ENCODE measurements at regions not wholly inside any gene's neighbourhood (a gene's known extent, or its start where the extent isn't known, plus 50 kb on each side); places are given as distances from the start of the nearest gene placed in this dataset.
"Not testable (repeated sequence)": the region's sequence is repeated elsewhere in the genome, so short reads cannot be mapped to it uniquely, and the experiment has no call there.

DNA sequence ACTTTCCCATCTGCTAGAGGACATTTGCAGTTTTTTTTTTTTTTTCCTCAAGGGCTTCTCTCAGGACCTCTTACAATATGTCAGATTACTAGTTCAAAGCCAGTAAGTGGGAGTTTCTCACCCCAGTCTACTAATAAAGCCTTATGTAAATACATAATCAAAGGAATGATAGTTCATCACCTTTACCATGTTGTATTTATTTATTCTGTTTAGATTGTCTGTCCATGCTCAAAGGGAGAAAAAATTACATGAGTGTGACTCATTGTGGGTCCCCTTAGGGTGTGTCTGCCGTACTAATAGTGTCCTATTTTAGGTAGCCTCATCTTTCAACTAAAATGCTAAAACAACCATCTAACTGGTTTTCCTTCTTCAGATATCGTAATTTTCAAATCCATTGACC lies 917.6 kb downstream of the EPHA3 start:
- DNase-seq, result no peak

DNA sequence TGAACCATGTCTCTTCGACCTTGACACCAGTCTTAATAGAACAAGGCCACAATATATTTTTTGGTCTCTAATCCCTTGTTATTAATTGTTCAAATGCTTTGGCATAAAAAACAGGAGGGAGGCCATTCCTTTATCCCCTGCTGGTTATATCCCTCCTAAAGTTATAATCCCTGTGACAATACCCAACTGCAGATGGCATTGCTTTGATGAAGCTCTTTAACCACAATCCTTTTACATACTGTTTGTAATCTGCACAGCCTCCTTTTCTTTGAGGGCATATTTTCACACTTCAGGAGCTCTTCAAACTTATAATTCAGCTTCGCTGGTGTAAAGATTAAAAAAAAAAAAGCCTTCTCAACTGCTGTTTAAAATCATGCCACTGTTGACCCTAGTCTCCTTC lies 919.0 kb downstream of the EPHA3 start:
- no peak for DNase-seq

DNA sequence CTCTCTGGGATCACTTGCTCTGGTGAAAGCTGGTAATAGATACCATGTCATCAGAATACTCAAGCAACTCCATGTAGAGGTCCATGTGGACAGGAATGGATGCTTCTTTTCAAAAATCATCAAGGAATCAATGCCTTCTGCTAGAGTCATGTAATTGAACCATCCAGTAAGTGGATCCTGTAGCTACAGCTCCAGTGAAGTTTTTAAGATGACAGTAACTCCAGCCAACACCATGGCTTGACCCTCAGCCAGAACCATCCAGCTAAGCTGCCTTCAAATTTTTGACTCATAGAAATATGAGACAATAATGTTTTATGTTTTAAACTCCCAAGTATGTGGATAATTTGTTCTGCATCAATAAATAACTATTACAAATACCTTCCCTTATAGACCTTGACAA lies 923.7 kb downstream of the EPHA3 start:
- no peak for DNase-seq

DNA sequence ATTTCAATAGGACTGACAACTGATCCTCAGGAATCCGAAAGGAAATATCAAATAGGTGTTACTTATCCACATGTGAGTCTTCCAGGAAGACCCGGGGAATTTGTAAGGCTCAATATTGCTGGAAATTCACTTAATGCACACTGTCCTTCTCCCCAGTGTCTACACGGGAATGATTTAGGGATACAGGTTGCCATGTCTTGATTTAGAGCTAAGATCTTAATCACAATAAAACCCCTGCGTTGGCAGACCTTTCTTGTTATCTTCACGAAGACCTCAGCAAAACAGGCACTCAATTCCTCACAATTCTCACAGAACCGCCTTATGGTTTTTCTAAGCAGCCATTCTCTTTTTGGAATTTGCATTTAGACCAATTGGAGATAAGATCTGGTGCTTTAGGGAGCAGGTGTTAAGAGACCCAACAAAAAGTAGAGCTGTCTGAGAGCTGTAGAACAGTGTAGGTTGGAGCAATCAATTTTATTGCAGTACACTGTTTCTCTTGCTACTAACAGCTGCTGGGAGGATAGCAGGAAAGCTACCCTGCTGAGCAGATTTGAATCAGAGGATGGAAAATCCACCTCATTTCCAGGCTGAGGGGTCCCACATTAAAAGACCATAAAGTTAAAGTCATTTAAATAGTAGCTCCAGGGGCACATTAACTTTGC lies 925.7 kb downstream of the EPHA3 start:
- DNase-seq, result peak; percentile 42

DNA sequence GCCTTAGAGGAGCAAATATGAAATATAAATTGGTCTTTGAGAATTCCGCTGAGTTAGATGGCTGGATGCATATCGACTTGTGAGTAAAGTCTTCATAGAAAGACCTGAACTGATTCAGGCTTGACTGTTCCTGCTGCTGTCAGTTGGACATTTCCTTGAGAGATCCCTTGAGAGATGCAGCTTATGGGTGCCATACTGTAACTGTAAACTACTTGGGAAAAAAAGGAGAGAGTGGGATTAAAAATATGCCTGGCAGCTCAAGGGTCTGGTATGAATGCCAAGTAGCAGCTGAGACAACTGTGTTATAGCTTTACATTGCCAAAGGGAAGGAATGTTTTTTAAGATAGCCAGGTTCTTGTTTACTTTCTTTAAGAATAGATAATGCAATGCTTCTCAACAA lies 926.6 kb downstream of the EPHA3 start:
- DNase-seq, result peak; percentile 14

DNA sequence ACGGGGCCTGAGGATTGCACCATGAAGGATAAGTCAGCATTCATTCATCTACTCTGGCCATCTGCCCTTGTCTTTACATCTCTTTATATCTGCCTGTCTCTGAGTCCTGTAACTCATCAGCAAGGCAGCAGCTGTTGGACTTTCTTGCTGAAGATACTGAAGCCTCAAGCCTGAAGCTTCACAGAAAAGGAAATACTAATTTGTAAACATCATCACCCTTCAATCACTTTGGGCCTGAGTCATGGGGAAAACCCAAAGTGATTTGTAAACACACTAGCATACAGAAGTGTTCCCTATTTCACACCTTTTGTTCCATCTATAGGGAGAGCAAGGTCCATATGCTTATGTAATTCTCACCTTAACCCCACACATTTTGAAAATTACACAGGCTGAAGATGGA lies 928.2 kb downstream of the EPHA3 start:
- DNase-seq, result no peak

DNA sequence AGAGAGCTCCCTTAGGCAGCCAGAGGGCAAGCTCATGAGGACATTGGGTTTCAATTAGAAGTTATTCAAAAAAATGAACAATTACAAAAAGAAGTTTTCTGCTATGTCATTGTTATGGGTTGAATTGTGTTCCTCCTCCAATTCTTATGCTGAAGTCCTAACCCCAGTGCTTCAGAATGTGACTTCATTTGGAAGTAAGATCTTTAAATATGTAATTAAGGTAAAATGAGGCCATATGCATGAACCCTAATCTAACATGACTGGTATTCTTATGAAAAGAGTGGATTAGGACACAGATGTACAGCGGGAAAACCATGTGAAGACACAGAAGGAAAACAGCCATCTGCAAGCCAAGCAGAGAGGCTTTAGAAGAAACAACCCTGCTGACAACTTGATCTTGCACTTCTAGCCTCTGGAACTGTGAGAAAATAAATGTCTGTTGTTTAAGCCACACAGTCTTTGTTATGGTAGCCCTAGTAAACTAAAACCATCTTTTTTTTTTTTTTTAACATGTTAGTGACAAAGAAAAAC lies 929.6 kb downstream of the EPHA3 start:
- DNase-seq, result no peak

DNA sequence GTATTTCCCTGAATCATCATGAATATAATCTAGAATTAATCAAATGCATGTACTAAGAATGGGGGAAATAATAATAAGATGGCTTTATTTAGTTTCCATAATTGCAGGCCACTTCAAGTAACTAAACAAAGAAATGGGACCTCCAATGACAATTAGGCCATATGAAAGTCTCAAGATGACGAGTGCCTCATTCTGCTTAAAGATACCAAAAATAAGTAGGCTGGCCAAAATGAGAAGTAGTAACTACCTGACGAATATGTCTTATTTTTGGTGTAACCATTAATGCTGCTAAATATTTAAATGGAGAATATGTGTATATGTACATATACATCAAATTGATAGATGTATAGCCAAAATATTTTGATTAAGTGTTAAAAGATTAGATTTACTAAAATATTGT lies 932.6 kb downstream of the EPHA3 start:
- no peak for DNase-seq

DNA sequence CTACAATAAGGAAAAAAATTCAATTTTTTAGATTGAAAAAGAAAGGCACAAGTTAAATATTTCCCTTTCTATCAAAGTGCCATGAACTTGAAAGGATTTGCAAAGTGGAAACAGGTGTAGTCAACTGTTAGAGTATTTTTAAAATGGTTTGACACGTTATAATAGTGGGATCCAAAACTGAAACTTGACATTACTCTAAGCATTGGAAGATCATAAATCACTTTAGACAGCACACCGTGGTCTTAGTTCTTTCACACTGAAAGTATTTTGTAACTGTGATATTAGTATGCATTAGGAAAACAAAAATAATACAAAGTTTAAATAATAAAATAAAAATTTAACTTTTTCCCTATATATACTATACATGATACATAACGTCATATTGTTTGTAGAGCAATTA lies 933.1 kb downstream of the EPHA3 start:
- DNase-seq, result no peak

DNA sequence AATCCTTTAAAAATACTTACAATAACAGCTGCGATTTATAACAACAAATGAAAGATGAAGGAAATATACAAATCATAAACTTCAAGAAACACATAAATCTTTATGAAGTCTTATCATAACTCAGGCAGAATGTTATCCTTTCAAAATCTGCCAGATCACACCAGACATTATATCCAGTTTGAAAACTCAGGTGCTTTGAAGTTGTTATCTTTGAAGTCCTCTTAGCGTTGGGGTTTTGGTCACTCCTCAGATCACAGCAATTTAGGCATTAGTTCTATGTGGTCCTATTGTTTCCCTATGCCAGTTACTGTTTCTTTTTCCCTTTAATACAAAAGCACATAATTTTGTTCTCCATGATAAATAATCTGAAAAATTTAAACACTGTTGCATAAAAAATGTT lies 934.6 kb downstream of the EPHA3 start:
- no peak for DNase-seq

DNA sequence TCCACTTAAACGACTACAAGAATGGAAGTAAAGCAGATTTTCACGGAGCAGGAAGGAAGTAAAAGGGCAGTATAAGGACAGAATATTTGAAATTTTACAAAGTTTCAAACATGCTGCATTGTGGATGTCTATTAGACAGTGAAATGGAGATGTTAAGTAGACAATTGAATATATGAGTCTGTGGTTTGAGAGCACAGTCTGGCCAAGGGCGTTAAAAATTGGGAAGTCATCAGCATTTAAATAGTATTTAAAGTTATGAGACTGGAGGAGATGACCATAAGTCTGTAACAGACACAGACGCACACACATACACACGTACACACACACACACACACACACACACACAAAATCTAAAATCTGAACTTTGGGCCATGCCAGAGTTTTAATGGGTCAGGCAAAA lies 935.9 kb downstream of the EPHA3 start:
- DNase-seq, result no peak

DNA sequence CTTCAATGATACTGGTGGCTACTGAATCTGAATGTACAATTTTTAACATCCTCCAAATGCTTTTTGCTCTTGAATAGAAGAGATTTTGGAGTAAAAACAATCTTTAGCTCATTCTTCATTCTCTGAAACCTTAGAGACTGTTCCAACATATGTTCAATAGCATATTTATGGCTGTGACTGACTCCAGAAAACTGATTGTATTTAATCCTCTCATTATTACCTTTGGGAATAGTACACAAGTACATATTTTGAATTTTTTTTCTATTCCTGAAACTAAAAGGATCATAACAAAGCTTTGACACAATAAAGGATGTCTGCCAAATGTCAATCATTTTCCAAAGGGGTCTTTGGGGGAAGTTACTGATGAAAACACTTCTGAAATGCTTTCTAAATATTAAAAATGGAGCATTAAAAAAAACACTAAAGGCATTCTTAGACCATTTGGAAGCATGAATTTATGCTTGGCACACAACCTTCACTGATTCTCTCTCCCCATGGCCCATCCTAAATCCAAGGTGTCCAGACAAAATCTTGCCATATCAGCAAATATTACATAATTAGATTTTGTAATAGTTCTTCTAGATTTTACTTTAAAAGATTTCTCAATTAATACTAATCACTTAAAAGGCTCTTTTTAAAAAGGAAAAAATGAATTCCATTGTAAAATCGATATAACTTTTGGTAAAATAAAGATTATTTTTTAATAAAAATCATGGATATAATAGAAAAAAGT lies 936.8 kb downstream of the EPHA3 start:
- no peak for DNase-seq

DNA sequence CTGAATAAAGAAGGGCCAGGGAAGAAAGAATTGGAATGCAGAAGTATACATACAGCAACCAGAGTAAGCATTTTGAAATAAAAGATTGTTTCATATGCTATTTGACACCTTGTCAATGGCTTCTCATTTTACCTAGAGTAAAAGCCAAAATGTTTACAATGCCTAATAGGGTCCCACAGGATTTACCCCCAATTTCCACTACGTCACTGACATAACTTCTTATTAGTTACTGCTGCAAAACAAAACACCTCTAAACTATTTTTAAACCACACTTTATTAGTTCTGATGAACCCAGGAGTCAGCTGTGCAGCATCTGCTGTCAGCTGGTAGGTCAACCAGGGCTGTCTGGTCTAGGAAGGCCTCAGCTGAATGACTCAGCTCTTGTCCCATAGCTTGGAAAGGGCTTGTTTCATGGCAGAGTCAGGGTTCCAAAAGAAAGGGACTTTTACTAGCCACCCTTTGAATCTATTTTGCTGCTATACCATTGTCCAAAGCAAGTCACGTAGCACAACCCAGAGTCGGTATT lies 945.1 kb downstream of the EPHA3 start:
- no peak for DNase-seq

DNA sequence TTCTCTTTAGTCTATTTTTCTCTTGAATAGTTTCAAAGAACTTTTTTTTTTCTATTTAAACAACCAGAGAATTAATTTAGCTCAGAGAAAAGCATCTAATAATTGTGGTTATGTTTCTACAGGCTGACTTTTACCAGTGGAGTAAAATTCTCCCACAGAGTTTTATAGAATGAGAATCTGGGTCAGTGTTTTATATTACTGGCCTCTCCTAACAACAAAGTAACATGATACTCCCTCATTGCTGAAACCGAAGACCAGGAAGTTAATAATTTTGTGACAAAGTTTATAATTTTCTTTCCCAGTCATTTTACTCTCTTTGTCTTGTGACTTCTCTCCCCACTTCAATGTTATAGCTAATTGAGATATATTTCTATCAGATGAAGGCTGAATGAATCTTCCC lies 946.9 kb downstream of the EPHA3 start:
- DNase-seq, result no peak

DNA sequence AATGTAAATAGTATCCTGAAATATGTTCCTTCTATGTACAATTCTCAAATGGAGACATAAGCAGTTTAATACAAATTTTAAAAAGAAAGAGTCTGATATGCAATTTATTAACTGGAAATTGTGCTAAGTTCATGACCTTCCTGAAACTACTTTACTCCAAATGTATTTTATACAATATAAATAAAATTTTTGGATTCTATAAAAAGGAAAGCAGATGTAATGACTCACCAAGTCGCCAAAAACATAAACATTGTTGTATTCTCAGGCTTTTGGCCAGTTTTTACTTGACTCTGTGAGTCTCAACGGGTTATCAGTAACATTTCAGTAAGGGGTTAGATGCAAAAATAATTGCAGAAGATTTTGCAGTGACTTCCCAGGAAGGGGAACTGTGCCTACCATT lies 948.2 kb downstream of the EPHA3 start:
- DNase-seq, result no peak

DNA sequence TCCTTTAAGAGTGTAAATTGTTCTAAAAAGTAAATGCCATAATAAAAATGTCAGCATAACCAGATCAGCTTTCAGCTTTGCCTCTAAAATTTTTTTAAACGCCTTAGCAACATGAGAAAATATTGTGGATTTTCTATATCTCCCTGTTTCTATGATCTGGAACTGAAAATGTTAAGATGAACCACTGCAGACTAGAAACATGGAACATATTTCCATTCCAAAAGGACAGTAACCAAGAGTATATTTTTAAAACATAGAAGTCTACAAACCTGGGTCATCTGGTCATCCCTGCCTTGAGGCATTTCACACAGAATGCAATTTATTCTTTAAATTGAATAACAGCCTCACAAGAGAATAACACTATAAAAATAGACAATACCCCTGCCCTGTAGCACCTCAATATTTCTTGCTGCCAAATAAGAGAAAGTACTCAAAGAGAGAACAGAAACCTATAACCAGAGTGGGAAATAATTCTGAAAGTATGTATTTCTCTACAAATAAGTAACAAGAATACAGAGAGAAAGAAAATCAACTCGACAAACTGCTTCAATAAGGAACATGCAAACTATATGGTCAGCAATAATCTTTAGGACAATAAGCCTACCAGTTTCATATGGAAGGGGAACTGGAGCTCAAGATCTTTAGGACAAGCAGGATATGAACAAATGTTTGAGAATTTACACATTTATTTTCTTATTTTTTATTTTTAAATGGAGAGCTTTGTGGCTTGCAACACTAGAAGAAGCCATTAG lies 949.0 kb downstream of the EPHA3 start:
- no peak for DNase-seq

DNA sequence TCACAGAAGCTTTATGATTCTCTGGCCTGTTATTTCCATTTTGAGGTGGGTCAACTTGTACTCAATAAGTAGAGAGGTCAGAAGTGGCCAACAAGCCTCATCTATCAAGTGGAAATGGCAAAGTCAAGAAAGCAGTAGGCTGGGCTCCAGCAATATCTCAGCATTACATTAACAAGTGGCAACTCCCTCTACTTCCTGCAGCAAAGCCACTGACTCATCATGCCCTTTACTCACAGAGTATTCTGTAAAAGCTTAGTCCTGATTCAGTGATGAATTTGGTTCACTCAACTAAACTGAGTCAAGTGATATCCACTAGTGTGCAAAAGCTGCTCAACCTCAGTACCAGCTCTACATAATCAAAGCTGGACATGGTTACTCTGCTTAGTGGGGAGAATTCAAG lies 954.6 kb downstream of the EPHA3 start:
- DNase-seq, result no peak

DNA sequence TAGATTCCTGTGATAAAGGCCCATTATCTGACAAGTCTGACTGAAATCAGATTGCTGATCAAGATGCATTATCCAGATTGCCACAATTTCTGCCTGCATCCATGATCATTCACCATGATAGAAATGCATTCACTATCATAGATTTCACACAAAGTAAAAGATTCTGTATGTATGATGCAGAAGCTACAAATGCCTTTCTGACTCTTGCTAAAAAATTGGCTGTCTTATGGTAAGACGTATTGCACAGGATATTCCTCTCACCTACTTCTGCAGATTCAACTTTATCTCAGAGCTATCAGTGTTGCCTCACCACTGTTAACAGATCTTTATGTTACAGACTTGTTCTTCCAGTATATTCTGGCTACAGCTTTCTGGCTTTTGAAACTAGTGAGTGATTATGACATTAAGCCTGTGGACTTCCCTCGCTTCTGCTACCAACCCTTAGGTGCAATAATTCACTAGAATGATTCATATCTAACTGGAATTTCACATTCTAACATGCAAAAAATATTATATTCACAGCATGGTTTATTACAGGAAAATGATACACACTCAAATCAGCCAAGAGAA lies 955.3 kb downstream of the EPHA3 start:
- DNase-seq, result no peak

DNA sequence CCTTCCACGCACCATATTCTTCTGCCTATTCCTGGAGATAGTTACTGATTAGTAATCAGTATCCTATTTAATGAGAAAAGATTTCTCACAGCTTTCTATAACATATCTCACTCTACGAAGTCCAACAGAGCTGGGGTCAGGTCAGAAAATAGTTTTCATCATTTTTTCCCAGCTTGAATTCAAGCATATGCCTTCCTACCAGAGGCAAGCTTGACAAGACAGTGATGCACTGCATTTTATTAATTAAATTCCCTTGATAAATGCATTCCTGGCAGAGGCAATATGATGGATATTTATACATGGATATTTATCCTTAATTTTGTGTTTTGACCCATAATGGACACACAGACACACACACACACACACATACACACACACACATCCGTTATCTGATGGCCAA lies 961.4 kb downstream of the EPHA3 start:
- no peak for DNase-seq

DNA sequence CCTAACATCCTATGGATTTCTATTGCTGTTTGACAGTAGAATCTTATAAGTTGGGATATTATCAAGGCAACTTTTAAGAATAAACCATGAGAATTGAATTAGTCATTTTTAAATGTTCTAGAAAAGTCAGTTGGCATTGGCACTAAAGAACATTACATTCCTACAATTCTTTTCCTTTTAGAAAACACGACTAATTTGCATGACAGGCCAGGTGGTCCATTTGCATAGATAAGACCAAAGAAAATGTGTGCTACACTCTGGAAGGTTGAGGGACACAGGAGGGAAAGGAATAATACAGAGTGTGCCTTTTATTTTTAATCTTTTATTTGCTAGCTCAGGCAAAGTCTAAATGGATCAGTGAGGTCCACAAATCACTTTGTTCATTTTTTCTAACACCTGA lies 962.3 kb downstream of the EPHA3 start:
- DNase-seq, result no peak

DNA sequence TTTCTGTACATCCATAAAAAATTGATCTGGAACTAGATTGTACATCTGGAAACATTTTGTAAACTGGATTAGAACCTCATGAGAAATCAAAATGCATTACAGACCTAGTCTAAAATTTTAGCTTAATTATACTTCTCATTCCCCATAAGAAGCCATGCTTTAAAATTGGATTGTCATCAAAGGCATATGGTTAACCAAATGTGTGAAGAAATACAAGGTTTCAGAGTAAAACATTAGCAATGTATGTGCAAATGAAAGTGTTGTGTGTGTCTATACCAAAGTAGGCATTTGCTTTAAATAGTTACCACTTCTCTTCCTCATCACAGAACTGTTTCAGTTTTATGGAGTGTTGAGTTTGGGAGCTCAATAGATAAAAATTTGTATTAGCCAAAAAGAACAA lies 968.7 kb downstream of the EPHA3 start:
- no peak for DNase-seq

DNA sequence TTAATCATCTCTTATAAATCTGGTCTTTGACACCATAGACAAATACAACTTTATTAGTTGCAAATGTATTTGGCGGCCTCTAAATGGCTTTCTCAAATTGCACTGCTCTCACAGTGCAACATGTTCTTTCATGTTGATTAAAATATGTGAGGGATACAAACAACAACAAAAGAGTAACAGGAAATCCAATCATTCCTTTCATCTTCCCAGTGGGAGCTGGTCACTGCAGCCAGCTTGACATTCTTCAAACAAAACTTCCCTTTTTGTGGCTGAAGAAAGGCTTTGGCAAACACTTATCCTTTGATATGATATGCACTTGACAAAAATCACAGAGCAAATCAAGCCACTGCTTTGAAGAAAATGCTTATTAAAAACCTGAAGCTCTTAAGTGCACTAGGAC lies 973.6 kb downstream of the EPHA3 start:
- peak; percentile 10 for DNase-seq

DNA sequence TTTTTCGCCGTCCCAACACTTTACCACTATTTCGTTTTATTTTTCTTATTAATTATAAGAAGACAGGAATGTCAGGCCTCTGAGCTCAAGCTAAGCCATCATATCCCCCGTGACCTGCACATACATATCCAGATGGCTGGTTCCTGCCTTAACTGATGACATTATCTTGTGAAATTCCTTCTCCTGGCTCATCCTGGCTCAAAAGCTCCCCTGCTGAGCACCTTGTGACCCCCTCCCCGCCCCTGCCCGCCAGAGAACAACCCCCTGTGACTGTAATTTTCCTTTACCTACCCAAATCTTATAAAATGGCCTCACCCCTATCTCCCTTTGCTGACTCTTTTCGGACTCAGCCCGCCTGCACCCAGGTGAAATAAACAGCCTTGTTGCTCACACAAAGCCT lies 978.9 kb downstream of the EPHA3 start:
- not testable (repeated sequence) for DNase-seq
